ENCODE measurements at regions not wholly inside any gene's neighbourhood (a gene's known extent, or its start where the extent isn't known, plus 50 kb on each side); places are given as distances from the start of the nearest gene placed in this dataset.

- Histone ChIP-seq H3K4me3 (ENCODE audit: low read length) (no peak overlapping the region), H3K4me1 (ENCODE audit: control insufficient read depth, insufficient read depth, low read length) (no peaks in the 10 kb centered on the region), H3K27me3 (ENCODE audit: control insufficient read depth, insufficient read depth, low read length) (no peaks in the 10 kb centered on the region), H3K27ac (ENCODE audit: low read length) (no peak overlapping the region), H3K36me3 (ENCODE audit: control insufficient read depth, insufficient read depth, low read length) (no peaks in the 10 kb centered on the region), H3K9me3 (ENCODE audit: control insufficient read depth, insufficient read depth, low read length) (peaks cover 2% of the 10 kb centered on the region)
- ATAC-seq (no peak), DNase-seq (no peak)
- H3K4me1 Mint-ChIP-seq: no peaks in the 10 kb centered on the region
- peaks cover 12 to 16% of the 10 kb centered on the region in 2 donors for H3K9me3 Mint-ChIP-seq
- 89% methylated on average over 1 of the region's 1 CpG for WGBS (ENCODE audit: insufficient coverage)
- no peaks in the 10 kb centered on the region for H3K27me3 Mint-ChIP-seq (ENCODE audit: low read depth in 2 of 2)
- no peaks in the 10 kb centered on the region for H3K36me3 Mint-ChIP-seq
- no peak overlapping the region for H3K4me3 Mint-ChIP-seq
- no peak for TF ChIP-seq CTCF (IDR thresholded peaks at IDR 0.05)
- H3K27ac Mint-ChIP-seq: no peak overlapping the region
- intact Hi-C loops (cut with micrococcal nuclease): no loop called here
Observed at GRCh38 chr14:46051796-46052195, 599.8 kb downstream of the RPL10L start.

GRCh38 chr14:46048127-46048526, 603.5 kb downstream of the RPL10L start:
- intact Hi-C loops (cut with micrococcal nuclease): no loop called here
- TF ChIP-seq CTCF (IDR thresholded peaks at IDR 0.05): no peak
- WGBS (ENCODE audit: insufficient coverage): 80% methylated on average over 3 of the region's 3 CpGs
- Histone ChIP-seq H3K36me3 (ENCODE audit: control insufficient read depth, insufficient read depth, low read length) (no peaks in the 10 kb centered on the region), H3K27me3 (ENCODE audit: control insufficient read depth, insufficient read depth, low read length) (no peaks in the 10 kb centered on the region), H3K27ac (ENCODE audit: low read length) (no peak overlapping the region), H3K4me3 (ENCODE audit: low read length) (no peak overlapping the region), H3K4me1 (ENCODE audit: control insufficient read depth, insufficient read depth, low read length) (no peaks in the 10 kb centered on the region), H3K9me3 (ENCODE audit: control insufficient read depth, insufficient read depth, low read length) (no peaks in the 10 kb centered on the region)
- no peaks in the 10 kb centered on the region for H3K27me3 Mint-ChIP-seq (ENCODE audit: low read depth in 2 of 2)
- no peak overlapping the region for H3K27ac Mint-ChIP-seq
- DNase-seq (no peak), ATAC-seq (no peak)
- peaks cover 9 to 22% of the 10 kb centered on the region in 2 donors for H3K9me3 Mint-ChIP-seq
- no peaks in the 10 kb centered on the region for H3K36me3 Mint-ChIP-seq
- no peaks in the 10 kb centered on the region for H3K4me1 Mint-ChIP-seq
- H3K4me3 Mint-ChIP-seq: no peak overlapping the region

- ATAC-seq (no peak), DNase-seq (no peak)
- no peaks in the 10 kb centered on the region for H3K4me1 Mint-ChIP-seq
- no peaks in the 10 kb centered on the region for H3K27me3 Mint-ChIP-seq (ENCODE audit: low read depth in 2 of 2)
- H3K36me3 Mint-ChIP-seq: no peaks in the 10 kb centered on the region
- intact Hi-C loops (cut with micrococcal nuclease): no loop called here
- no peak overlapping the region for H3K4me3 ChIP-seq (ENCODE audit: low read length)
- H3K4me1 ChIP-seq (ENCODE audit: control insufficient read depth, insufficient read depth, low read length): no peaks in the 10 kb centered on the region
- TF ChIP-seq CTCF (IDR thresholded peaks at IDR 0.05): no peak
- H3K27ac ChIP-seq (ENCODE audit: low read length): no peak overlapping the region
- WGBS (ENCODE audit: insufficient coverage): 84% methylated on average over 3 of the region's 4 CpGs
- peaks cover 3% of the 10 kb centered on the region for H3K9me3 ChIP-seq (ENCODE audit: control insufficient read depth, insufficient read depth, low read length)
- no peak overlapping the region for H3K4me3 Mint-ChIP-seq
- H3K9me3 Mint-ChIP-seq: peaks cover 15 to 20% of the 10 kb centered on the region in 2 donors
- H3K27me3 ChIP-seq (ENCODE audit: control insufficient read depth, insufficient read depth, low read length): no peaks in the 10 kb centered on the region
- H3K36me3 ChIP-seq (ENCODE audit: control insufficient read depth, insufficient read depth, low read length): no peaks in the 10 kb centered on the region
- H3K27ac Mint-ChIP-seq: no peak overlapping the region
Observed at GRCh38 chr14:46036099-46036498, 615.5 kb downstream of the RPL10L start.

- WGBS (ENCODE audit: insufficient coverage): 85% methylated on average over 3 of the region's 3 CpGs
- Mint-ChIP-seq H3K27ac (no peak overlapping the region), H3K4me1 (no peaks in the 10 kb centered on the region), H3K36me3 (no peaks in the 10 kb centered on the region), H3K9me3 (peaks cover 11 to 15% of the 10 kb centered on the region in 2 donors), H3K4me3 (no peak overlapping the region), H3K27me3 (ENCODE audit: low read depth in 2 of 2) (no peaks in the 10 kb centered on the region)
- no peaks in the 10 kb centered on the region for H3K27me3 ChIP-seq (ENCODE audit: control insufficient read depth, insufficient read depth, low read length)
- no peak for DNase-seq
- H3K36me3 ChIP-seq (ENCODE audit: control insufficient read depth, insufficient read depth, low read length): no peaks in the 10 kb centered on the region
- H3K9me3 ChIP-seq (ENCODE audit: control insufficient read depth, insufficient read depth, low read length): peaks cover 3% of the 10 kb centered on the region
- no peak overlapping the region for H3K4me3 ChIP-seq (ENCODE audit: low read length)
- intact Hi-C loops (cut with micrococcal nuclease): no loop called here
- ATAC-seq: no peak
- H3K27ac ChIP-seq (ENCODE audit: low read length): no peak overlapping the region
- no peaks in the 10 kb centered on the region for H3K4me1 ChIP-seq (ENCODE audit: control insufficient read depth, insufficient read depth, low read length)
- no peak for TF ChIP-seq CTCF (IDR thresholded peaks at IDR 0.05)
Observed at GRCh38 chr14:46034305-46034704, 617.3 kb downstream of the RPL10L start.
